BJ (cell line): ENCODE measurements at regions not wholly inside any gene's neighbourhood (a gene's known extent, or its start where the extent isn't known, plus 50 kb on each side); places are given as distances from the start of the nearest gene placed in this dataset.

Experiments used
- CTCF ChIA-PET: fragments of 350-600 bp; formaldehyde crosslinking; extraction: SDS; loops from one replicate; lab custom pipeline; 2021; ENCODE audit warnings: antibody characterized with exemption, inconsistent platforms; lab: Yijun Ruan, JAX
- POLR2A ChIA-PET: fragments of 300-600 bp; sonication (Branson Sonifier 250); formaldehyde crosslinking; extraction: SDS; loops from one replicate; lab custom pipeline; 2021; ENCODE audit warnings: antibody characterized with exemption; lab: Charles Lee
- DNase-seq: peaks from one replicate; pipeline ENCODE4 v3.0.0-alpha.2; 2011; ENCODE audit warnings: low read depth
- H3K27me3 ChIP-seq: 2 replicates; pipeline ENCODE4 v1.6.0; 2011; ENCODE audit warnings: low read length; ENCODE audit not compliant: control insufficient read depth, insufficient read depth
- H3K36me3 ChIP-seq: 2 replicates; pipeline ENCODE4 v1.5.1; 2011; ENCODE audit warnings: low read length; ENCODE audit not compliant: control insufficient read depth, insufficient read depth
- H3K4me3 ChIP-seq: 2 replicates; pipeline ENCODE4 v1.5.1; 2011; ENCODE audit warnings: low read depth, mild to moderate bottlenecking, control low read depth, low read length
- CTCF ChIP-seq: IDR thresholded peaks from 2 replicates; pipeline ENCODE4 v1.5.1; 2011; ENCODE audit warnings: low read depth, mild to moderate bottlenecking, control low read depth, inconsistent platforms, low read length, moderate library complexity; ENCODE audit not compliant: insufficient read depth

GRCh38 chr10:30178356-30178964 is 119.1 kb upstream of the JCAD start:
- Histone ChIP-seq H3K36me3 (no peaks in the 10 kb centered on the region), H3K27me3 (no peaks in the 10 kb centered on the region), H3K4me3 (no peak overlapping the region)
- CTCF ChIA-PET = interaction anchor here (2.0 kb wide), 1 partner anchor 180 kb away, joined by 5 read pairs; no protein-coding TSS in a partner anchor
- DNase-seq = no peak
- POLR2A ChIA-PET = no interaction called here
- TF ChIP-seq CTCF = no peak

- no peak overlapping the region for H3K4me3 ChIP-seq
- no peak for TF ChIP-seq CTCF
- H3K27me3 ChIP-seq = no peaks in the 10 kb centered on the region
- POLR2A ChIA-PET = interaction anchor here (0.6 to 0.7 kb wide), 3 partner anchors 65 to 550 kb away, joined by 3 to 5 read pairs (median 4); no protein-coding TSS in a partner anchor
- no peak for DNase-seq
- no peaks in the 10 kb centered on the region for H3K36me3 ChIP-seq
- CTCF ChIA-PET = interaction anchor here (0.5 to 0.8 kb wide), 7 partner anchors 10 to 1472 kb away, joined by 3 to 6 read pairs (median 3); no protein-coding TSS in a partner anchor
Observed at GRCh38 chr10:30176776-30177533, 117.6 kb upstream of the JCAD start.

GRCh38 chr10:30176182-30176581 is 116.8 kb upstream of the JCAD start:
- Histone ChIP-seq H3K36me3 (no peaks in the 10 kb centered on the region), H3K27me3 (no peaks in the 10 kb centered on the region), H3K4me3 (no peak overlapping the region)
- POLR2A ChIA-PET = interaction anchor here (0.6 to 0.7 kb wide), 2 partner anchors 64 to 549 kb away, joined by 4 to 5 read pairs; no protein-coding TSS in a partner anchor
- no peak for TF ChIP-seq CTCF
- no peak for DNase-seq
- CTCF ChIA-PET = interaction anchor here (0.6 to 0.8 kb wide), 6 partner anchors 19 to 1473 kb away, joined by 3 to 6 read pairs (median 3); no protein-coding TSS in a partner anchor

- Histone ChIP-seq H3K4me3 (no peak overlapping the region), H3K27me3 (no peaks in the 10 kb centered on the region), H3K36me3 (no peaks in the 10 kb centered on the region)
- ChIA-PET POLR2A (no interaction called here), CTCF (interaction anchor here (0.6 to 1.1 kb wide), 3 partner anchors 10 to 61 kb away, joined by 3 to 4 read pairs (median 3); no protein-coding TSS in a partner anchor)
- DNase-seq = no peak
- no peak for TF ChIP-seq CTCF
Observed at GRCh38 chr10:30172673-30173072, 113.3 kb upstream of the JCAD start.

- DNase-seq = no peak
- POLR2A ChIA-PET = no interaction called here
- Histone ChIP-seq H3K4me3 (no peak overlapping the region), H3K36me3 (no peaks in the 10 kb centered on the region), H3K27me3 (no peaks in the 10 kb centered on the region)
- CTCF ChIA-PET = no interaction called here
- no peak for TF ChIP-seq CTCF
Observed at GRCh38 chr10:30172091-30172490, 112.7 kb upstream of the JCAD start.
